Erythroblast (primary cell): ENCODE measurements at regions not wholly inside any gene's neighbourhood (a gene's known extent, or its start where the extent isn't known, plus 50 kb on each side); places are given as distances from the start of the nearest gene placed in this dataset.

Source experiments
- GATA1 ChIP-seq: IDR thresholded peaks from 2 replicates; pipeline ENCODE4 v1.6.1; 2011; ENCODE audit warnings: low read depth, mild to moderate bottlenecking, control low read depth, low read length, moderate library complexity
- POLR2A ChIP-seq: IDR thresholded peaks from 2 replicates; pipeline ENCODE4 v1.6.1; 2011; ENCODE audit warnings: mild to moderate bottlenecking, low read length

GRCh38 chr5:3789519-3790193 lies 194.0 kb downstream of the IRX1 start:
- TF ChIP-seq POLR2A, result no peak
- TF ChIP-seq GATA1, result no peak
